ENCODE measurements at regions not wholly inside any gene's neighbourhood (a gene's known extent, or its start where the extent isn't known, plus 50 kb on each side); places are given as distances from the start of the nearest gene placed in this dataset.
A peak's percentile ranks its signal among the peaks of the same experiment; 100 is the strongest.

- H3K4me3 Mint-ChIP-seq: no peak overlapping the region
- Histone ChIP-seq H3K4me2 (replicated peaks; ENCODE audit: low read depth, low read length, poor library complexity, severe bottlenecking) (no peak overlapping the region), H2AFZ (ENCODE audit: insufficient read depth, low read depth, low read length, poor library complexity, severe bottlenecking) (no peak overlapping the region), H3K79me2 (ENCODE audit: control insufficient read depth, insufficient read depth, low read length) (no peaks in the 10 kb centered on the region), H3K4me1 (ENCODE audit: control insufficient read depth in 2 of 2, insufficient read depth in 2 of 2, low read length in 2 of 2) (no peaks in the 10 kb centered on the region), H3K9ac (ENCODE audit: low read length) (no peak overlapping the region), H4K20me1 (ENCODE audit: control insufficient read depth, insufficient read depth, low read length, poor library complexity, severe bottlenecking) (no peaks in the 10 kb centered on the region), H3K27me3 (replicated peaks in 1 of 4; ENCODE audit: control extremely low read depth in 1 of 4, control insufficient read depth in 3 of 4, insufficient read depth in 4 of 4, low read length in 3 of 4) (no peaks in the 10 kb centered on the region), H3K36me3 (replicated peaks in 1 of 2; ENCODE audit: control extremely low read depth in 1 of 2, control insufficient read depth in 1 of 2, extremely low read depth in 1 of 2, insufficient read depth in 2 of 2, low read length in 1 of 2) (no peaks in the 10 kb centered on the region), H3K4me3 (ENCODE audit: control extremely low read depth in 1 of 5, extremely low read depth in 1 of 5, insufficient read depth in 1 of 5, low read depth in 2 of 5, low read length in 4 of 5) (no peak overlapping the region), H3K9me3 (ENCODE audit: control extremely low read depth in 1 of 3, control insufficient read depth in 2 of 3, insufficient read depth in 1 of 3, low read length in 2 of 3) (peaks cover 0 to 6% (median 0%) of the 10 kb centered on the region in 3 donors), H3K27ac (ENCODE audit: low read length in 2 of 2) (no peak overlapping the region)
- POLR2A ChIA-PET: no interaction called here
- H3K27ac Mint-ChIP-seq: no peak overlapping the region
- intact Hi-C loops (cut with micrococcal nuclease): no loop called here
- no peak for TF ChIP-seq EZH2 (IDR thresholded peaks at IDR 0.05; ENCODE audit: borderline replicate concordance, insufficient read depth, low read depth, low read length, poor library complexity, severe bottlenecking)
- no peak for TF ChIP-seq CTCF (IDR thresholded peaks at IDR 0.05)
- ATAC-seq (ENCODE audit: low read depth): no peak
- H3K9me3 Mint-ChIP-seq (ENCODE audit: insufficient read depth): no peaks in the 10 kb centered on the region
- no peak for DNase-seq
- CTCF ChIA-PET: no interaction called here
- H3K27me3 Mint-ChIP-seq: peaks cover 3% of the 10 kb centered on the region
- no CpG with 5 or more reads among the region's 2 CpGs for WGBS (ENCODE audit: insufficient coverage)
- H3K4me1 Mint-ChIP-seq: no peaks in the 10 kb centered on the region
Observed at GRCh38 chr2:122447237-122447636, 691.8 kb downstream of the TSN start.

GRCh38 chr2:122451040-122451439 lies 695.6 kb downstream of the TSN start:
- WGBS (ENCODE audit: insufficient coverage): 77% methylated on average over 4 of the region's 4 CpGs
- no peak for DNase-seq
- Histone ChIP-seq H3K79me2 (ENCODE audit: control insufficient read depth, insufficient read depth, low read length) (no peaks in the 10 kb centered on the region), H3K4me1 (ENCODE audit: control insufficient read depth in 2 of 2, insufficient read depth in 2 of 2, low read length in 2 of 2) (no peaks in the 10 kb centered on the region), H3K27me3 (replicated peaks in 1 of 4; ENCODE audit: control extremely low read depth in 1 of 4, control insufficient read depth in 3 of 4, insufficient read depth in 4 of 4, low read length in 3 of 4) (no peaks in the 10 kb centered on the region), H3K9ac (ENCODE audit: low read length) (no peak overlapping the region), H4K20me1 (ENCODE audit: control insufficient read depth, insufficient read depth, low read length, poor library complexity, severe bottlenecking) (no peaks in the 10 kb centered on the region), H3K36me3 (replicated peaks in 1 of 2; ENCODE audit: control extremely low read depth in 1 of 2, control insufficient read depth in 1 of 2, extremely low read depth in 1 of 2, insufficient read depth in 2 of 2, low read length in 1 of 2) (no peaks in the 10 kb centered on the region), H3K4me2 (replicated peaks; ENCODE audit: low read depth, low read length, poor library complexity, severe bottlenecking) (no peak overlapping the region), H2AFZ (ENCODE audit: insufficient read depth, low read depth, low read length, poor library complexity, severe bottlenecking) (no peak overlapping the region), H3K9me3 (ENCODE audit: control extremely low read depth in 1 of 3, control insufficient read depth in 2 of 3, insufficient read depth in 1 of 3, low read length in 2 of 3) (peaks cover 0 to 6% (median 0%) of the 10 kb centered on the region in 3 donors), H3K4me3 (ENCODE audit: control extremely low read depth in 1 of 5, extremely low read depth in 1 of 5, insufficient read depth in 1 of 5, low read depth in 2 of 5, low read length in 4 of 5) (no peak overlapping the region), H3K27ac (ENCODE audit: low read length in 2 of 2) (no peak overlapping the region)
- H3K4me1 Mint-ChIP-seq: no peaks in the 10 kb centered on the region
- CTCF ChIA-PET: interaction anchor here (1.4 kb wide), 1 partner anchor 1049 kb away, joined by 4 read pairs; no protein-coding TSS in a partner anchor
- no peak overlapping the region for H3K27ac Mint-ChIP-seq
- H3K9me3 Mint-ChIP-seq (ENCODE audit: insufficient read depth): peaks cover 3% of the 10 kb centered on the region
- intact Hi-C loops (cut with micrococcal nuclease): no loop called here
- H3K4me3 Mint-ChIP-seq: no peak overlapping the region
- POLR2A ChIA-PET: no interaction called here
- TF ChIP-seq CTCF (IDR thresholded peaks at IDR 0.05) (peak; percentile 26), EZH2 (IDR thresholded peaks at IDR 0.05; ENCODE audit: borderline replicate concordance, insufficient read depth, low read depth, low read length, poor library complexity, severe bottlenecking) (no peak)
- peaks cover 3% of the 10 kb centered on the region for H3K27me3 Mint-ChIP-seq
- no peak for ATAC-seq (ENCODE audit: low read depth)
